Inflammatory macrophage treated with lipopolysaccharide for 1 hour (primary cell): ENCODE measurements at regions not wholly inside any gene's neighbourhood (a gene's known extent, or its start where the extent isn't known, plus 50 kb on each side); places are given as distances from the start of the nearest gene placed in this dataset.
A peak's percentile ranks its signal among the peaks of the same experiment; 100 is the strongest.
"Not testable (repeated sequence)": the region's sequence is repeated elsewhere in the genome, so short reads cannot be mapped to it uniquely, and the experiment has no call there.

Experiments
- DNase-seq, 2 donors: peaks; one replicate each; pipeline ENCODE4 v3.0.0-alpha.2; 2020 to 2022

- no peak for DNase-seq
These were observed 2612.9 kb downstream of the PCDH9 start for GRCh38 chr13:64617231-64617630.

GRCh38 chr13:64591971-64592370 is 2638.2 kb downstream of the PCDH9 start:
- DNase-seq = no peak

- DNase-seq = no peak
These were observed 2650.8 kb downstream of the PCDH9 start for GRCh38 chr13:64579331-64579730.

- no peak for DNase-seq
These were observed 2661.4 kb downstream of the PCDH9 start for GRCh38 chr13:64568748-64569147.

GRCh38 chr13:64558031-64558430 is 2672.1 kb downstream of the PCDH9 start:
- DNase-seq = not testable (repeated sequence)

- DNase-seq = no peak
These were observed 2673.8 kb downstream of the PCDH9 start for GRCh38 chr13:64556376-64556775.

- DNase-seq = peak; percentile 28 to 81
These were observed 2676.6 kb downstream of the PCDH9 start for GRCh38 chr13:64553411-64554129.

- no peak for DNase-seq
These were observed 2678.4 kb downstream of the PCDH9 start for GRCh38 chr13:64551755-64552154.

- no peak for DNase-seq
These were observed 2683.8 kb downstream of the PCDH9 start for GRCh38 chr13:64546371-64546770.

- DNase-seq = no peak
These were observed 2689.2 kb downstream of the PCDH9 start for GRCh38 chr13:64540976-64541375.

- no peak for DNase-seq
These were observed 2689.7 kb downstream of the PCDH9 start for GRCh38 chr13:64540468-64540867.

- no peak for DNase-seq
These were observed 2691.4 kb downstream of the PCDH9 start for GRCh38 chr13:64538711-64539110.

- DNase-seq = no peak
These were observed 2695.8 kb downstream of the PCDH9 start for GRCh38 chr13:64534302-64534701.

GRCh38 chr13:64531400-64531799 is 2698.7 kb downstream of the PCDH9 start:
- DNase-seq = no peak

GRCh38 chr13:64529874-64530485 is 2700.2 kb downstream of the PCDH9 start:
- DNase-seq = peak in 1 of 2 donors; percentile 38

- no peak for DNase-seq
These were observed 2701.3 kb downstream of the PCDH9 start for GRCh38 chr13:64528838-64529237.

GRCh38 chr13:64527561-64527960 is 2702.6 kb downstream of the PCDH9 start:
- no peak for DNase-seq

GRCh38 chr13:64525687-64526086 is 2704.4 kb downstream of the PCDH9 start:
- no peak for DNase-seq

GRCh38 chr13:64510747-64511146 is 2719.4 kb downstream of the PCDH9 start:
- no peak for DNase-seq

- no peak for DNase-seq
These were observed 2723.9 kb downstream of the PCDH9 start for GRCh38 chr13:64506246-64506645.

GRCh38 chr13:64505336-64505910 is 2724.7 kb downstream of the PCDH9 start:
- no peak for DNase-seq

- no peak for DNase-seq
These were observed 2741.4 kb downstream of the PCDH9 start for GRCh38 chr13:64488731-64489130.

- no peak for DNase-seq
These were observed 2747.8 kb downstream of the PCDH9 start for GRCh38 chr13:64482373-64482772.

- DNase-seq = no peak
These were observed 2749.5 kb downstream of the PCDH9 start for GRCh38 chr13:64480672-64481071.
